Heart left ventricle (tissue), 13 donors: ENCODE measurements at regions not wholly inside any gene's neighbourhood (a gene's known extent, or its start where the extent isn't known, plus 50 kb on each side); places are given as distances from the start of the nearest gene placed in this dataset.

Experiments
- CTCF ChIP-seq, 12 donors: fragments of 200-600 bp; sonication (generic) in 4 of 12; IDR thresholded peaks; one replicate each; pipeline versions ENCODE4 v1.5.0 to v1.8.0; 2018 to 2022; ENCODE audit warnings: antibody characterized with exemption in 12 of 12, mild to moderate bottlenecking in 5 of 12
- POLR2A ChIP-seq, 2 donors: fragments of 450-650 bp; IDR thresholded peaks; one replicate each; pipeline ENCODE4 v1.6.1; 2017; ENCODE audit warnings: antibody characterized with exemption in 2 of 2, mild to moderate bottlenecking in 2 of 2, moderate library complexity in 2 of 2
- donor health status: ischemic (EF 13 %, LVEDD 7.1; RV severe dilation, severe dysfunction).
- donor health status: DM: no; HTN: yes; CAD: no.
- donor health status: DM: no; HTN: no; CAD: no.
- donor health status: ischemic (EF 25% LVEDD 6.9; RV normal size, moderate dysfunction).
- donor health status: ischemic (EF 25% LVEDD 5.7; RV mildly dilated, moderate dysfunction).
- donor health status: ischemic (EF 35%, LVEDD 5.7; RV mildly dilated, moderate dysfunction).
- donor health status: nonischemic (EF 11% LVEDD 7.7; RV severe dilation, severe dysfunction).
- donor health status: DM: yes; HTN: yes; CAD: no.
- donor health status: PGD.
- donor health status: ischemic (EF 29% LVEDD 5.4; RV normal size, mild dysfunction).
- donor health status: nonischemic (EF 23%, LVEDD 6.1; RV moderate dilation, normal function).

GRCh38 chr2:58913082-58913726 is 672.1 kb upstream of the FANCL start:
- TF ChIP-seq CTCF (IDR thresholded peaks at IDR 0.05) (no peak), POLR2A (IDR thresholded peaks at IDR 0.05) (no peak)
